ENCODE measurements at regions not wholly inside any gene's neighbourhood (a gene's known extent, or its start where the extent isn't known, plus 50 kb on each side); places are given as distances from the start of the nearest gene placed in this dataset.

DNA sequence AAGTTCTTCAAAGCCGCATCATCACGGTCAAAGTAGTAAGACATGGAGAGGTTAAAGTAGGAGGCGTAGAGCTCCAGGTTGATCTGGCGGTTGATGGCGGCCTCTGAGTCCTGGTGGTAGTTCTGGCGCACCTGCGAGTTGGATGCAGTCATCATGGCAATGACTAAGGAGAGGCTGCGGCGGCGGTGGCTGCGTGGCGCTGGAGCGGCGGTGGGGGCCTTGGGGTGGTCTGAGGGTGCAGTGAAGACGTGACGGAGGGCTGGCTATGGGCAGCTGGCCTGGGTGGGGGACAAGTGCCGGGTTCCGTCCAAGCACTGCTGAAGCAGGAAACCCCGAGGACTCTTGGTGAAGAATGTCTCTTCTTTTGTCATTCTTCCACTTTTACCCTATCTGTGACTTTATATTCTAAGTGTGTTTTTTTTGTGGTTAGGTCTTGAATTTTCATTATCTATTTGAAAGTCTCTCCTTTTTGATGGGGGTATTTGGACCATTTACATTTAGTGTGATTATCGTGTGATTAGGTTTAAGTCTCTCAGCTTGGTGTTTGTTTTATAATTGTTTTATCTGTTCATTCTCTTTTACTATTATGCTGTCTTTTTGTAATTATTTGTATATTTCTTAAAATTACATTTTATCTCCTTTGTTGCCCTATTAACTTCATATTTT is 94.6 kb downstream of the TFAP2B start:
- TF ChIP-seq, protein P1, sequence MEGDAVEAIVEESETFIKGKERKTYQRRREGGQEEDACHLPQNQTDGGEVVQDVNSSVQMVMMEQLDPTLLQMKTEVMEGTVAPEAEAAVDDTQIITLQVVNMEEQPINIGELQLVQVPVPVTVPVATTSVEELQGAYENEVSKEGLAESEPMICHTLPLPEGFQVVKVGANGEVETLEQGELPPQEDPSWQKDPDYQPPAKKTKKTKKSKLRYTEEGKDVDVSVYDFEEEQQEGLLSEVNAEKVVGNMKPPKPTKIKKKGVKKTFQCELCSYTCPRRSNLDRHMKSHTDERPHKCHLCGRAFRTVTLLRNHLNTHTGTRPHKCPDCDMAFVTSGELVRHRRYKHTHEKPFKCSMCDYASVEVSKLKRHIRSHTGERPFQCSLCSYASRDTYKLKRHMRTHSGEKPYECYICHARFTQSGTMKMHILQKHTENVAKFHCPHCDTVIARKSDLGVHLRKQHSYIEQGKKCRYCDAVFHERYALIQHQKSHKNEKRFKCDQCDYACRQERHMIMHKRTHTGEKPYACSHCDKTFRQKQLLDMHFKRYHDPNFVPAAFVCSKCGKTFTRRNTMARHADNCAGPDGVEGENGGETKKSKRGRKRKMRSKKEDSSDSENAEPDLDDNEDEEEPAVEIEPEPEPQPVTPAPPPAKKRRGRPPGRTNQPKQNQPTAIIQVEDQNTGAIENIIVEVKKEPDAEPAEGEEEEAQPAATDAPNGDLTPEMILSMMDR (IDR thresholded peaks at IDR 0.05) = no peak
- TF ChIP-seq POLR2AphosphoS5 (IDR thresholded peaks at IDR 0.05) (no peak), POLR2A (IDR thresholded peaks at IDR 0.05) (no peak), EP300 (IDR thresholded peaks at IDR 0.05) (no peak)

All from suprapubic skin (tissue), 4 donors.